Transverse colon (tissue), 4 donors: ENCODE measurements at regions not wholly inside any gene's neighbourhood (a gene's known extent, or its start where the extent isn't known, plus 50 kb on each side); places are given as distances from the start of the nearest gene placed in this dataset.

Source experiments
- DNase-seq: peaks from one replicate; pipeline ENCODE4 v3.0.0-alpha.2; 2019
- H3K27ac ChIP-seq, 4 donors: fragments of 200-600 bp; sonication (generic); 2 replicates each; pipeline ENCODE4 v1.5.1; 2016 to 2018; ENCODE audit warnings: inconsistent platforms in 4 of 4
- H3K27me3 ChIP-seq: fragments of 200-600 bp; sonication (generic); 2 replicates; pipeline ENCODE4 v1.5.1; 2017; ENCODE audit warnings: inconsistent platforms
- H3K36me3 ChIP-seq, 4 donors: fragments of 200-600 bp; sonication (generic); 2 replicates each; pipeline ENCODE4 v1.5.1; 2017 to 2019; ENCODE audit warnings: inconsistent platforms in 4 of 4
- H3K4me1 ChIP-seq, 4 donors: fragments of 200-600 bp; sonication (generic); 2 replicates each; pipeline ENCODE4 v1.5.1; 2017 to 2020; ENCODE audit warnings: inconsistent platforms in 4 of 4
- H3K4me3 ChIP-seq, 4 donors: fragments of 200-600 bp; sonication (generic); 1 replicate in 1 of 4; 2 replicates in 3 of 4; pipeline versions ENCODE4 v1.5.1 to v1.6.1; 2017 to 2019; ENCODE audit warnings: inconsistent platforms in 4 of 4
- H3K9me3 ChIP-seq, 2 donors: fragments of 200-600 bp; sonication (generic); 2 replicates each; pipeline ENCODE4 v1.5.1; 2017 to 2019; ENCODE audit warnings: inconsistent platforms in 2 of 2
- CTCF ChIP-seq, 5 experiments: fragments of 200-600 bp in 3 of 5; fragments of 450-650 bp in 2 of 5; sonication (generic) in 3 of 5; IDR thresholded peaks; 1 replicate in 2 of 5; 2 replicates in 3 of 5; pipeline ENCODE4 v1.5.1; 2016 to 2017; ENCODE audit warnings: antibody characterized with exemption in 5 of 5, inconsistent platforms in 3 of 5, mild to moderate bottlenecking in 2 of 5, moderate library complexity in 1 of 5
- EP300 ChIP-seq: sonication (generic); formaldehyde crosslinking; IDR thresholded peaks from one replicate; pipeline ENCODE4 v1.6.1; 2017; ENCODE audit warnings: antibody characterized with exemption, low read depth
- POLR2A ChIP-seq: fragments of 450-650 bp; IDR thresholded peaks from one replicate; pipeline ENCODE4 v1.6.1; 2016; ENCODE audit warnings: antibody characterized with exemption, mild to moderate bottlenecking, moderate library complexity
- POLR2AphosphoS5 ChIP-seq, 3 donors: sonication (generic); formaldehyde crosslinking; IDR thresholded peaks; one replicate each; pipeline ENCODE4 v1.6.1; 2016; ENCODE audit warnings: antibody characterized with exemption in 3 of 3
- WGBS, 2 donors: methylation state at CpG; one replicate each; pipeline ENCODE4 v1.1.5; 2018; ENCODE audit warnings: low coverage in 1 of 2; 5-methylcytosine and 5-hydroxymethylcytosine counted together
- in situ Hi-C, 4 donors: fragments of 200-750 bp; cut with MboI; loops; one replicate each; pipeline versions ENCODE4 v1.15.0 to v1.15.1; 2017; ENCODE audit warnings: low sequenced_read_pairs in 3 of 4, low pct_ligation_motif_present in 1 of 4, low pct_unique_long_range_greater_than_20kb in 1 of 4
- intact Hi-C: fragments of 100-400 bp; cut with DNase I; formaldehyde crosslinking; loops from one replicate; pipeline ENCODE4 v1.15.1; 2023; ENCODE audit warnings: low total_unique reads

GRCh38 chr5:77881528-77881927 is 105.4 kb upstream of the TBCA start:
- Histone ChIP-seq H3K4me3 (no peak overlapping the region), H3K27ac (no peak overlapping the region), H3K9me3 (no peaks in the 10 kb centered on the region), H3K36me3 (no peaks in the 10 kb centered on the region), H3K4me1 (no peaks in the 10 kb centered on the region), H3K27me3 (peaks cover 15% of the 10 kb centered on the region)
- intact Hi-C loops (no loop called here), in situ Hi-C loops (no loop called here)
- no peak for DNase-seq
- TF ChIP-seq POLR2AphosphoS5 (IDR thresholded peaks at IDR 0.05) (no peak), EP300 (no peak), POLR2A (no peak), CTCF (IDR thresholded peaks at IDR 0.05) (no peak)
- WGBS, 2 donors: 88 to 89% methylated on average over 2 to 7 of the region's 7 CpGs

- intact Hi-C loops (no loop called here), in situ Hi-C loops (no loop called here)
- WGBS, 2 donors: 91 to 100% methylated on average over 4 to 11 of the region's 11 CpGs
- DNase-seq: no peak
- Histone ChIP-seq H3K27me3 (no peaks in the 10 kb centered on the region), H3K9me3 (no peaks in the 10 kb centered on the region), H3K4me1 (no peaks in the 10 kb centered on the region), H3K4me3 (no peak overlapping the region), H3K27ac (no peak overlapping the region), H3K36me3 (no peaks in the 10 kb centered on the region)
- TF ChIP-seq EP300 (no peak), POLR2A (no peak), POLR2AphosphoS5 (IDR thresholded peaks at IDR 0.05) (no peak), CTCF (IDR thresholded peaks at IDR 0.05) (no peak)
Observed at GRCh38 chr5:77877516-77878355, 101.6 kb upstream of the TBCA start.

- intact Hi-C loops: no loop called here
- no peaks in the 10 kb centered on the region for H3K27me3 ChIP-seq
- no peak for DNase-seq
- WGBS, 2 donors: 73 to 79% methylated on average over 7 to 8 of the region's 8 CpGs
- no peak overlapping the region for H3K4me3 ChIP-seq
- no peaks in the 10 kb centered on the region for H3K36me3 ChIP-seq
- H3K9me3 ChIP-seq: no peaks in the 10 kb centered on the region
- no peak overlapping the region for H3K27ac ChIP-seq
- TF ChIP-seq EP300 (no peak), POLR2AphosphoS5 (IDR thresholded peaks at IDR 0.05) (no peak), POLR2A (no peak), CTCF (IDR thresholded peaks at IDR 0.05) (no peak)
- H3K4me1 ChIP-seq: no peaks in the 10 kb centered on the region
- in situ Hi-C loops: no loop called here
Observed at GRCh38 chr5:77876862-77877502, 100.8 kb upstream of the TBCA start.

- H3K9me3 ChIP-seq: no peaks in the 10 kb centered on the region
- in situ Hi-C loops (no loop called here), intact Hi-C loops (no loop called here)
- no peak overlapping the region for H3K27ac ChIP-seq
- H3K27me3 ChIP-seq: no peaks in the 10 kb centered on the region
- H3K4me3 ChIP-seq: no peak overlapping the region
- no peak for TF ChIP-seq POLR2AphosphoS5 (IDR thresholded peaks at IDR 0.05)
- no peak for TF ChIP-seq CTCF (IDR thresholded peaks at IDR 0.05)
- no peak for TF ChIP-seq POLR2A
- TF ChIP-seq EP300: no peak
- H3K36me3 ChIP-seq: no peaks in the 10 kb centered on the region
- H3K4me1 ChIP-seq: no peaks in the 10 kb centered on the region
- DNase-seq: no peak
- 92 to 100% methylated on average over 1 of the region's 1 CpG for WGBS, 2 donors
Observed at GRCh38 chr5:77876316-77876715, 100.2 kb upstream of the TBCA start.
